Skeletal muscle cell (primary cell): ENCODE measurements at regions not wholly inside any gene's neighbourhood (a gene's known extent, or its start where the extent isn't known, plus 50 kb on each side); places are given as distances from the start of the nearest gene placed in this dataset.

Experiments used
- DNase-seq: peaks from one replicate; pipeline ENCODE4 v3.0.0-alpha.2; 2010; ENCODE audit warnings: low read depth
- H3K4me3 ChIP-seq: 2 replicates; pipeline ENCODE4 v1.5.1; 2011; ENCODE audit warnings: low read depth, mild to moderate bottlenecking, control low read depth, low read length, moderate library complexity

DNA sequence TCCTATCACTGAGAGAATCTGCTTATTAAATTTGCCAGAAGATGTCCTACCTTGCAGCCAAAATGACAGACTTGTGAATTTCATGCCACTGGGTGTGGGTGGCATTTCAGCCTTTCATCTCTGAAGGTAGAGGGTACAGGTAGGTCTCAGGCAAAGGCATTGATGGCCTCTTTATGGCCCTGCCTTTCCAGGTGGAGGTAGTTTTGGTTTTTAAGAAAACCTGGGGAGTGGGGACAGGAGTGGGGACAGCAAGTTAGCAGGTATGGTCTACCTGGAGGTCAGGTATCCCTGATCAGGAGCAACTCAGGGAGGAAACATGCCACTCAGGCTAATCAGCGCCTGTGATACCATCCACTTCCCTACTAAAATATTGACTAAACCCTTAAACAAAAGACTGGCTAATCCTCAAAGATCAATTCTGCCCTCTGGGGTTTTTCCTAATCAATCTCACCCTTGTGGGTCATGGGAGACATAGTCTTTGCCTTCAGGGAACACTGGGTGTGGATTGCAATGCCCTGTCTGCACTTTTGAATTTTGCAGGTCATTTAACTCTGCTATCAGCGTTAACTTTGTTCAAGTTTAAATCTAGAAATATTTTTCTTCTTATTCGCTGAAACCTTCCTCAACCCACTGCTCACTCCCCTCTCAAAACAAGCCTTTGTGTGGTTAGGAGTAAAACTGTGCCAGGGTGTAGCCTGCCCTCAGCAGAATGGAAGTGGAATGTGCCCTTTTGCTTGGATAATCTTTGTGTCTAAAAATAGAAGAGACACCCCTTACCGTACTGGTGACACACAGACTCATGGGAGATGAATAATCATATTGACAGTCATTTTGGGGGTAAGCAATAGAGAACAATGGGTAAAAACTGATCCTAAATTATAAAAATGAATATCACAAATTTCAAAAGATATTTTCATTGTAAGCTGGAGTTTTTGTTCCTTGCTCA is 233.7 kb downstream of the COG6 start:
- no peak overlapping the region for H3K4me3 ChIP-seq
- no peak for DNase-seq

DNA sequence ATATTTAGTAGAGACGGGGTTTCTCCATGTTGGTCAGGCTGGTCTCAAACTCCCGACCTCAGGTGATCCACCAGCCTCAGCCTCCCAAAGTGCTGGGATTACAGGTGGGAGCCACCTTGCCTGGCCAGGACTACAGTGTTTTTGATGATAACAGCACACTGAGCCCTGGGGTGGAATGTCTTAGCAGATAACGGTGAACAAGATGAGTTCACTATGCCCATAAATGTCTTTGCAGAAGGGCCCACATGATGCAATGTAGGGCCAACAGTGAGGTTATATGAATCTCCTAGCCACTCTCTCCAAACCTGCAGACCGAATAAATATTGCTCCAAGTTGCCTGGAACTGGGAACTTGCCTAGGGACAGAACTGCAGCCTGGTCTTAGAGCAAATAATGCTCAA is 235.1 kb downstream of the COG6 start:
- DNase-seq: no peak
- no peak overlapping the region for H3K4me3 ChIP-seq

GRCh38 chr13:39892721-39893685 is 237.5 kb downstream of the COG6 start:
- DNase-seq: no peak
- no peak overlapping the region for H3K4me3 ChIP-seq

GRCh38 chr13:39893808-39894207 is 238.3 kb downstream of the COG6 start:
- no peak overlapping the region for H3K4me3 ChIP-seq
- DNase-seq: no peak

DNA sequence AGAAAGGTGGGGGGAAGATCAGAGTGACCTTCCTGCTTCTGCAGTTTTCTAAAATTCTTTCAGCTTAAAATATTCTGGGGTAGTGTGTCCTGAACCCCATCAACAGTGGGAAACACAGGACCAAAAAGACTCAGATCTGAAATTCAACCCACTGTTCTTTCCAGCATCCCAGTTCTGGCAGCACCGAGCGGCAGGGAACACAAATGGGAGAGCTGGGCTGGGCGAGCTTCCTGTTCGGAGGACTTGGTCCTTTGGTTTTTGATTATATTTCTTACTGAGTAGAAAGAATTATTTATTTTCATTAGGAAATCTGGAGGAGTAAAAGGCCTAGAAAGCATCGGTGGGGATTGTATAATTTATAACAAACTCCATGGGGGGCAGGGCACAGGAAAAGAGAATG is 239.1 kb downstream of the COG6 start:
- no peak for DNase-seq
- H3K4me3 ChIP-seq: no peak overlapping the region

- no peak overlapping the region for H3K4me3 ChIP-seq
- no peak for DNase-seq
These were observed 239.8 kb downstream of the COG6 start for GRCh38 chr13:39895254-39895653.

DNA sequence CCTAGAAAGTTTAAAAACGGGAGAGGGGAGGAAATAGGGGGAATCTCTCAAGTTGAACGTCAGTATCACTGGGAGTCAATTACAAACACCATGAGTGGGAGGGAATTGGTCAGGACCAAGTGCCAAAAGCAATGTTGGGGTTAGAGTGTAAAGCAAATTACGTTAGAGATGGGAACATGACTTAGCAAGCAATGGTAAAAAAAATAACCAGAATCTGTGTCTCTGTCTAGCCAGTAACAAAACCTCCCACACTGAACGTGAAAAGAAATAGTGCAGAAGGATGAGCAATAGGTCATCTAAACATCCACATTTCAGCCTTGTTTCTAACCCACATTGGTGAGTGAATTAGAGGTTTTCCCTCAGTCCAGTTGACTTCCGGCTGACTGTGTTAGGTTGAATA is 242.2 kb downstream of the COG6 start:
- peak; percentile 42 for DNase-seq
- H3K4me3 ChIP-seq: no peak overlapping the region

DNA sequence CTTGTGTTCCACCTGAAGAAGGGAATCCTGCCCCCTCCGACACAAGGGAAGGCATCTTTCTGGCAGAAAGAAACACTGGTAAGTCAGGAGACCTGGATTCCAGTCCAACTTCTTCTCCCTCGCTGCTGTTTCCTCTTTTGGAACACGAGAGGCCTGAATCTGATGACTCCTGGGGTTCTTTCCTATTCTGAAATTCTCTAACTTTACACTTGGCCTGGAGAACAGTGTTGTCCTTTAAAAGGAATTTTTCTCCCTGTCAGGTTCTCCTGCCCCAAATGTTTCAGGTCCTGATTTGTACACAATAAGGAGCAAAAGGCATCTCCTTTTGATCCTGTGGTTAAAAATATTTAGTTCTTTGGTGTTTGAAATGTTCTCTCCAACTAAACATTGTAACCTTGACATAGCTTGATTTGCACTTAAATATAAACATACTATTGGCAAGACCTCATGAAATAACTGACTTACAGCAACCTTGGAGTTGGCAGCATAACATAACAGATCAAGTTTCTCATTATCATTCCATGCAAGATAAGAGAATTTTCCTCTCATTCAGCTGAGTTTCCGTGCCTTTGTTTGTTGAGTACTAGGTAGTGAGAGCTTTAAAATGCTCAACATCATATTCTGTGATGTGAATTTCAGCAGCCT is 244.8 kb downstream of the COG6 start:
- no peak overlapping the region for H3K4me3 ChIP-seq
- no peak for DNase-seq

- no peak for DNase-seq
- no peak overlapping the region for H3K4me3 ChIP-seq
These were observed 249.5 kb downstream of the COG6 start for GRCh38 chr13:39904959-39905358.

DNA sequence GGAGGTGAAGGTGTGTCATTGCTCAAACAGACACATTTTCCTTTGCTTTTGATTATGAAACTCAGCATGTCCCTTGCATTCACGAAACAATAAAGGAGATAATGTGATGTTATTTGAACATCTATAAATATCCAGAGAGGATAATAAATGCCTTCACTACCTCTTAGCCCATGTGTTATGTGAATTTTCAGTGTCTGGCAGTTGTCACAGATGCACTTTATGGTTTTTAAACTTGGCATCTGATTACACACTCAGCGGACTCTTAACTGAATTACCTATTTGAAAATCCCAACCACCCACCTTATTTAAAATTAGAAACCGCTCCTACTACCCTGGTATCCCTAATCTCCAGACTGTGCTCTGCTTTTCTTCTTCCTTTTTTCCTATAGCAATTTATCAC is 254.2 kb downstream of the COG6 start:
- no peak overlapping the region for H3K4me3 ChIP-seq
- DNase-seq: no peak

DNA sequence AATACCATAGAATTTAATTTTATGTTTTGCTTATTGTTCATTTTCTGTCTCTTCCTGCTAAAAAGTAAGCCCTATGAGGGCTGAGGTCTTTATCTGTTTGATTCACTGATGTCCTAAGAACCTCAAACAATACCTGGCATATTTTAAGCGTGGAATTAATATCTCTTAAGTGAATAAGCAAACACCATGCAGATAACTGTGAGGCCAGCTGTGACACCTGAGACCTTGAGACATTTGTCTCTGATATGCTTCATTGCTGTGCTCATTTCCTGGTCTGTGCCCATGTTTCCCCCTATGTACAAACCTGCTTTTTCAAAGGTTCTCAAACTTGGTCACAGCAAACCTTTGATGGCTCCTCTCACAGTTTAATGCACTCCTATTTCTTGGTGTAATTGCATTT is 254.6 kb downstream of the COG6 start:
- DNase-seq: no peak
- no peak overlapping the region for H3K4me3 ChIP-seq

- no peak overlapping the region for H3K4me3 ChIP-seq
- no peak for DNase-seq
These were observed 255.4 kb downstream of the COG6 start for GRCh38 chr13:39910833-39911232.

- no peak overlapping the region for H3K4me3 ChIP-seq
- no peak for DNase-seq
These were observed 257.9 kb downstream of the COG6 start for GRCh38 chr13:39913339-39913738.

DNA sequence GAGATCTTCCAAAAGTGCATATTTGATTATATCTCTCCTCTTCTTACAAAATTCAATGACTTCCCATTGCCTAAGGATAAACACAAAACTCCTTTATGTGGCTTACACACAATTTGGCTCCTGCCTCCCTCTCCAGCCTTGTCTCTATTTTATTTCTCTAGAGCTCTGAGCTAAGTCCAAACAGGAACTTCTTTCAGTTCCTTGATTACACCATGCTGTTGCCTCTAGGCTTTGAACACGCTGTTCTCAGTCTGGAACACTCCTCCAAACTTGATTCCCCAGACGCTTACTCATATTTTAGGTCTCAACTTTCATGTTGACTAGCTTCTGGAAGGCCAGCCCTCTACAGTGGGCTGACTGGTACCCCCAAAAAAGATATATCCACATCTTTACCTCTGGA is 258.5 kb downstream of the COG6 start:
- DNase-seq: peak; percentile 76
- no peak overlapping the region for H3K4me3 ChIP-seq

DNA sequence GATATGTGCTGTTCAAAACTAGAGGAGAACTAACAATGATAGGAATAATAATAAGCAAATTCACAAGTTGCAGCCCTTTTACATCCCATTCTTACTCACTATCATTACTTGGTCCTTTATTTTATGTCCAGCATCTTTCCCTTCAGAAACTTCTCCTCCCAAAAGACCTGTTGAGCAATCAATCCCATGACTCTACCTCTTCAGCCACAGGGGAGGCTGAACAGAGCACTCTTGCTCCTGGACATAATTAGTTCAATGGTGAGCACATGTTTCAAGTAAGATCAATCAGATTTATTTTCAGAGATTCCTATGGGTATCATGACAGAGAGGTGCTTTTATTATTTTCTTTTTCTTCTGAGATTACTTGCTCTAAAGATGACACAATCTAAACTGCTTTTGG is 260.0 kb downstream of the COG6 start:
- no peak overlapping the region for H3K4me3 ChIP-seq
- DNase-seq: no peak

DNA sequence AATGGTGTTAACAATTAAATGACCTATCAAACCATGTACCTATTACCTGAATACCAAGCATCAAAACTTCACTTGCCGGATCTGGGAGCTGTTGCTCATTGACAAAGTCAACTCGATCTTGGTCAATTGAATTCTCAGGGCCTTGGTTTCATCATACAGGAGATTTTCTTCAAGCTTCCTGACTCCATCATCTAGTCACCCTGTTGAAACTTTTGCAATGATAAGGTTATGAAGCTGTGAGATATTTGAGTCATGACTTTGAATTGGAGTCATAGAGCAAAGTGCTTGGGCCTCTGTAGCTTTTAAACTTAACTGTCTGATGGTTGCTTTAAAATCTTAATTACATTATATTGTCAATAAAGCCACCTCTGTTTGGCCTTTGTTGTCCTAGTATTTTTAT is 260.9 kb downstream of the COG6 start:
- DNase-seq: no peak
- no peak overlapping the region for H3K4me3 ChIP-seq

- no peak for DNase-seq
- H3K4me3 ChIP-seq: no peak overlapping the region
These were observed 263.3 kb downstream of the COG6 start for GRCh38 chr13:39918620-39919236.

GRCh38 chr13:39920613-39921012 is 265.2 kb downstream of the COG6 start:
- no peak overlapping the region for H3K4me3 ChIP-seq
- DNase-seq: no peak

- no peak for DNase-seq
- no peak overlapping the region for H3K4me3 ChIP-seq
These were observed 270.9 kb downstream of the COG6 start for GRCh38 chr13:39926345-39926744.
